Activated T-cell treated with anti-CD3 and anti-CD28 coated beads for 4 hours (primary cell): ENCODE measurements at regions not wholly inside any gene's neighbourhood (a gene's known extent, or its start where the extent isn't known, plus 50 kb on each side); places are given as distances from the start of the nearest gene placed in this dataset.
"Not testable (repeated sequence)": the region's sequence is repeated elsewhere in the genome, so short reads cannot be mapped to it uniquely, and the experiment has no call there.

Experiments
- DNase-seq: peaks from one replicate; pipeline ENCODE4 v3.0.0-alpha.2; 2020

GRCh38 chr17:14753383-14753782, 452.5 kb downstream of the HS3ST3B1 start:
- no peak for DNase-seq

DNA sequence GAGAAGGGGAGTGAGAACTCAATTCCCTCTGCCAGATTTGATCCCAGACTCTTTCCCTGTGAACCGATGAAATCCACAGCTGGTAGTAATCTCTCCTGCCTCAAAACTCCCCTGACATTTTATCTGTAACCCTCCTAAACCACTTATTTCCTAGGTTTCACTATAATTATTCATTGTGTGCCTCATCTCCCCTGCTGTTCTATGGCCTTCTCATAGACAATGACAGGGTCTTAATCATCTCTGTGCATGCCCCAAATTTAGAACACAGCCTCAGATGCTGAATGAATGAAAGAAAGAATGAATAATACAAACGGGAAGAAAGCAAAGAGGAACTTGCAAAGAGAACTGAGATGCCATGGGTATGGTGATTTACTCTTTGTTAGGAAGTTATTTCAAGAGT, 451.1 kb downstream of the HS3ST3B1 start:
- no peak for DNase-seq

- DNase-seq, result no peak
Measured at GRCh38 chr17:14750866-14751265, 450.0 kb downstream of the HS3ST3B1 start.

DNA sequence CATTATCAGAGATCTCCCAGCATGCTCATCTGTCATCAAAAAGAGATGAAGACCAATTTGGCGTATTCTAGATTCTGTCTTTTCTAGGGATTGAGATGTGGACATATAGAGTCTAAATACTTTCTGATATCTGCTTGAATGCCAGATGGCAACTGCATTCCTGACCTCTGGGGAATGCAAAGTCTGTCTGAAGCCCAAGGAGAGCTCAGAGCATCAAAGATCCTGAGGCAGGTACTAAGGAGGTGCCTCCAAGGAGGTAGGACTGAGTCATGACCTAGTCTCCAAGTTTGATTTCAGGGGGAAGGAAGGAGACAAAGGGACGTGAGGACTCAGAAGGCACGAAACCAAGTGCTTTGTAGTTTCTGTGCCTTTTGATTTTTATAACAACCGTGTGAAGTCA, 448.4 kb downstream of the HS3ST3B1 start:
- no peak for DNase-seq

GRCh38 chr17:14748036-14748710, 447.3 kb downstream of the HS3ST3B1 start:
- no peak for DNase-seq

DNA sequence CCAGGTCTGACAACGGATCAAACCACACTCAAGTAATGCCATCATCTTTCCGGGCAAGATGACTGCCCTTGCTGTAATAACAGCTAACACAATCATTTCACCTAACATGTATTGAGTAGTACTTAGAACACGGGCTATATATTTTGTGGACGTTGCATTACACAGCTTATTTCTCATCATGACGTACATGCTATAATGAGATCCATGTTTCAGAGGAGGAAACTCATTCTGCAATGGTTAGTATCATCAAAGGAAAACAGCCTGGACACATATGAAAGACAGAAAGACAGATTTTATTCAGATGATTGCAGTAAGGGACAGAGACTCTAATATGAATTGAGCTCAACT, 446.7 kb downstream of the HS3ST3B1 start:
- DNase-seq, result no peak

DNA sequence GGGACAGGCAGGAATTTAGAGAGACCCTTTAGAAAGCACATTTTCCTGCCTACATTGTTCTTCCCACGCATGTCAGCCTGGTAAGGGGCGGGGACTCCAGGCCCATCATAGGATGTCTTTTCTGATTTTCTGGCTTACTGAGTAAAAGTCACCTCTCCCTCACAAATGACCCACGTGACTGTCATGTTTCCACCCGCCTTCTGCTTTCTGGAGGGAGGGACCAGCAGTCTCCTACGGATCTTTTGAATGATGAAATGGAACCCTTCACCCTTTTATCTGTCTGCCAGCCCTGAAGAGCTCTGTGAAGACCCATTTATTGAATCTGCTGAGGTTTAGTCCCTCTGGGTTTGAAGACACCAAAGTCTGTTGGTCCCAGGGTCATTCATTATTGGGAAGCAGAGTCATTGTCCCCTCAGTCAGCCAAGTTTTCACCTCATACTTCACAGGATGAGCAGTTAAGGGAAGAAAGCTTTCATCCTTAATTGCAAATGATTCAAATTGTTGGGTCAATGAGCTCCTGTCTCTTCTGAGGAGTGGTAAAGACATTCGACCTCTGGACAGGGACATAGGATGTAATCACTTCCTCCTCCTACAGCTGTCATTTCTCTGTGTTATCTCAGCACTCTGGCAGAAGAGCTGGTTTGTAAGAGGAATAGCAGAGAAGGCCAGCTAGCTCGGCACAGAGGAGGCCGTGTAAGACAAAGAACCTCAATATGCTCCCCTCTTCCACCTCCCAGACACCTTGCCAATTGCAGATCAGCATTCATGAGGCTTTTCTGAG, 446.1 kb downstream of the HS3ST3B1 start:
- DNase-seq, result no peak

DNA sequence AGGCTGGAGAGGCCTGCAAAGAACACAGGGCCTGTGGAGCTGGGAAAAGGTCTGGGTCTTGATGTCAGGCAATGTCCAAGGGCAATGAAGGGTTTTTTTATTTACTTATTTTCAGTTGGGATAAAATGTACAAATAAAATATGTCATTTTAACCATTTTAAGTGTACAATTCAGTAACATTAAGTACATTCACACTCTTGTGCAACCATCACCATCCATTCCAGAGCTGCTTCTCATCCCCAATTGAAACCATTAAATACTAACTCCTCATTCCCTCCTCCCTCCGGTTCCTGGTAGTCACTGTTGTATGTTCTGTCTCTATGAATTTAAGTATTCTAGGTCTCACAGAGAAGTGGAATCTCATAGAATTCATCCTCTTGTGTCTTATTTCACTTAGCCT, 444.7 kb downstream of the HS3ST3B1 start:
- no peak for DNase-seq

DNA sequence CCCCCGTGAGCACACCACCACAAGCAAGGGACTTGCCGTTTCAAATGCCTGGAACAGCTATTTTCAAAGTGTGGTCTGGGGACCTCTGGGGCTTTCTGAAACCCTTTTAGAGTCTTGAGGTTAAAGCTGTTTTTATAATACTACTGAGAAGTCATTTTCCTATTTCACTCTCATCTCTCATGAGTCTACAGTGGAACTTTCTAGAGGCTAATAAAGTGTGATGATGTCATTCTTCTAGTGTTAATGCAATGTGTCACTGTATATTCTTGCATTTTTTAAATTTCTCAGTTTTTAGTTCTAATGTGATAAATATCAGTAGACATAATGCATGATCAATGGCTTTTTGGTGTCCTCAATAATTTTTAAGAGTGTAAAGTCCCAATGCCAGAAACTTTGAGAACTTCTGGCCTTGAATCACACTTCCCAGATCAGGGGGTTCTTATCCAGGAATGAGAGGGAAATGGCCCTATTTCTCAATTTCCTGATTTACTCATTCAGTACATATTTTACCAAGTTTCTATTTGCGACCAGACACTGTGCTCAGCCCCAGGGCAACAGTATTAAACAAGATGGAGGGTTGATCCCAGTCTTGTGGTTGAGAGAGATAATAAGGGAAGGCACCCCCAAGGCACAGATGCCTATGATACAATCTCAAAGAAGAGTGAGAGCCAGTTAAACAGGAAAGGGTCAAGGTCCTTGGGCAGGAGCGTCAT, 444.0 kb downstream of the HS3ST3B1 start:
- no peak for DNase-seq

- no peak for DNase-seq
Measured at GRCh38 chr17:14741491-14741890, 440.6 kb downstream of the HS3ST3B1 start.

DNA sequence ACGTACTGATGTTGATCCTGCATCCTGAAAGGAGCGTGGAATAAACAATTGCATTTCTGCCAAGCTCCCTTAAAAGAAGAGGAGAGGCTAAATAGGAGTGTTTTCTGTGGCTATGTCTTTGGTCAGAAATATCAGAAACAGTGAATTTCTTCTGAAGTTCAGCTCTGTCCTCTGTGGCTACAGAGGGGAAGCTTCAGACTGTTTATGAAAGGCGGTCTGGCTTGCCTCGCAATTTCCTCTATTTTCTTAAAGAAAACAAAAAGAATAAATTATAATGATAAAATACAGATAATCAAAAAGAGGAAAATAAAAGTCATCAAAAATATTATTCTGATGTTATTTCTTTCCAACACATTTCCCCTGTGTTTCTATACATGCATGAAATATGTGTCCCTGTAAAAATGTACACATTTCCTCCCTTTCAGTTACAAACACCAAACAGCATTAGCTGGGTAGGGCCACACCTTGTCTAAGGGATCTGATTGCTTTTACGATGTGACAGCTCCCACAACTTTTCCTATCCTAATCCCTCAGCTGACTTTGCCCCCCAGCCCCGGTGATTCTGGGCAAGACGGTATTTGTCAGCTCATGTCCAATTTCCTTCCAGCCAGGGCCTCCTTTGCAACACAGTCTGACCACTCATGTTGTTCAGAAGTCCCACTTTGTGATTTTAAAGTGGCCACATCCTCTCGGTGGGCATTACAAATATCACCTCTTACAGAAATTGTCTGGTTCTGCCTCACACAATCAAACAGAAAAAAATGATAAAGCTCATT, 439.0 kb downstream of the HS3ST3B1 start:
- no peak for DNase-seq

DNA sequence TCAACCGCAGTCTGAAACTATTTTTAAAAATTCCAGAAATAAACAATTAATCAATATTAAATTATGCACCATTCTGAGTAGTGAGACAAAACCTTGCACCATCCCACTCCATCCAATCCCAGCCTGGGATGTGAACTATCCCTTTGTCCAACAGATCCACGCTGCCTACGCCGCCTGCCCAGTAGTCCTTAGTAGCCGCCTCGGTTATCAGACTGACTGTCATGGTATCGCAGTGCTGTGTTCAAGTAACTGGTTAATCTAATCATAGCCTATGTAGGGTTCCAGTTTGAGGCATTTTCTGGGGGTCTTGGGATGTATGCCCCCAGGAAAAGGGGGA, 437.7 kb downstream of the HS3ST3B1 start:
- DNase-seq, result no peak

GRCh38 chr17:14737984-14738651, 437.2 kb downstream of the HS3ST3B1 start:
- DNase-seq, result no peak

- no peak for DNase-seq
Measured at GRCh38 chr17:14736631-14737030, 435.8 kb downstream of the HS3ST3B1 start.

DNA sequence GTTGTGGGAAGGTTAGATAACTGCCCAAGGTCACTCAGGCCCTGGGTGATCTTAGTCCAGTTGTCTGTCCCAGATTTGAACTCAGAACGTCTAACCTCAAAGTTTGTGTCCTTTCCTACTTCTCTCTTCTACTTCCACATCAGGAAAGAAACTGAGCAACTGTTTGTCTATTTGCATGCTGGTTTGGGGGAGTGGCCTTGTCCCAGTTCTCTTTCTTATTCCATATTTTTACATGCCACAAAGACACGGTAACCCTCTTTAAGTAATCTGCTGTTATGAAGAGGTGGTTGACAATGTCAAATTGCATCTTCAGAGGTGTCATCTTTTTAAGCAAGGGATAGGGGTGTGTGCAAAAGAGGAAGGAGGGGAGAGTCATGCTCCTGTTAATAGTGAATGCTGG, 432.5 kb downstream of the HS3ST3B1 start:
- DNase-seq, result no peak

- DNase-seq, result no peak
Measured at GRCh38 chr17:14732211-14732610, 431.3 kb downstream of the HS3ST3B1 start.

GRCh38 chr17:14731591-14731990, 430.7 kb downstream of the HS3ST3B1 start:
- no peak for DNase-seq

GRCh38 chr17:14730821-14731220, 429.9 kb downstream of the HS3ST3B1 start:
- DNase-seq, result no peak

GRCh38 chr17:14725729-14726128, 424.8 kb downstream of the HS3ST3B1 start:
- DNase-seq, result no peak

DNA sequence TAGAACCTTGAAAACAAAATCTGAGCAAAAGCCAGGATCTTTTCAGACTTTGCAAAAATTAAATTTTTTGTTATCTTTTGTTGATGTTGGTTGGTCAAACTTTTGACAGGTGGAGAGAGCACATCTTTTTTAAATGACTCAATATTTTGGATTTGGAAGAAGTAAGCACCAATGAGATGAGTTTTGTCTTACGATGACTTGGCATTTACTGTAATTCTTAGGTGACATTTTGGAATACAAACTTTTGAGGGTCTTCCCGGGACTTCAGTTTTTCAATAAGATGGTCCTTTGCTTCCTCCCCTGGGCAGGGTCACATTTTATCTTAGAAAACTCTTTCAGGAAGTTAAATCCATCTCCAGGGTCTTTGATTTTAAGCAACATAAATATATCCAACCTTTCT, 423.9 kb downstream of the HS3ST3B1 start:
- DNase-seq, result no peak

DNA sequence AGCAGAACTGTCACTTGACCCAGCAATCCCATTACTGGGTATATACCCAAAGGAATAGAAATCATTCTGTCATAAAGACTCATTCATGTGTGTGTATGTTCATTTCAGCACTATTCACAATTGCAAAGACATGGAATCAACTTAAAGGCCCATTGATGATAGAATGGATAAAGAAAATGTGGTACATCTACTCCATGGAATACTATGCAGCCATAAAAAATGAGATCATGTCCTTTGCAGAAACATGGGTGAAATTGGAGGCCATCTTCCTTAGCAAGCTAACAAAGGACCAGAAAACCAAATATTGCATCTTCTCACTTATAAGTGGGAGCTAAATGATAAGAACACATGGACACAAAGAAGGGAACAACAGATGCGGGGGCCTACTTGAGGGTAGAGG, 422.5 kb downstream of the HS3ST3B1 start:
- not testable (repeated sequence) for DNase-seq

DNA sequence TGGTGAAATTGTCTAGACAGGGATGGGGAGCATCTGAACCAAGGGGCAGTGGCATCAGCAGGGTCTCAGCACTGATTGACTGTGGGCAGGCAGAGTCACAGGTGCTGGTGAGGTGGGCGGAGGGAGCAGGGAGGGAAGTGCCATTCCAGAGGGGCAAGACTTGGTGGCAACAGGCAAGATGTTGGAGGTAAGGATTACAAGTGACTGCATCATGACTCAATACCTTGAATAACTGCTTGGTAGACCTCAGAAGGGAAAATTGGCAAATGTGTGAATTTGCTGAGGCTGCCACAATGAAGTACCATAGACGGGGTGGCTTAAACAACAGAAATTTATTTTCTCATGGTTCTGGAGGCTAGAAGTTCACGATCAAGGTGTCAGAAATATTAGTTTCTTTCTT, 419.1 kb downstream of the HS3ST3B1 start:
- no peak for DNase-seq

GRCh38 chr17:14717859-14718258, 417.0 kb downstream of the HS3ST3B1 start:
- no peak for DNase-seq
